HCT116 (cell line): ENCODE measurements at regions not wholly inside any gene's neighbourhood (a gene's known extent, or its start where the extent isn't known, plus 50 kb on each side); places are given as distances from the start of the nearest gene placed in this dataset.

Experiments
- CBX3 ChIP-seq: IDR thresholded peaks from 2 replicates; pipeline ENCODE4 v1.6.1; 2012; ENCODE audit warnings: low read depth
- CEBPB ChIP-seq: IDR thresholded peaks from 2 replicates; pipeline ENCODE4 v1.6.1; 2012; ENCODE audit warnings: low read depth
- CTCF ChIP-seq, 3 experiments: fragments of 200-600 bp in 1 of 3; sonication (generic) in 1 of 3; IDR thresholded peaks in 2 of 3; conservative IDR thresholded peaks in 1 of 3; 2 replicates each; pipeline ENCODE4 v1.5.1; 2012 to 2017; ENCODE audit warnings: low read depth in 2 of 3, low read length in 2 of 3, antibody characterized with exemption in 1 of 3, borderline replicate concordance in 1 of 3, control low read depth in 1 of 3, mild to moderate bottlenecking in 1 of 3, mixed read lengths in 1 of 3, mixed run types in 1 of 3, moderate library complexity in 1 of 3; ENCODE audit not compliant: insufficient read depth in 1 of 3
- EZH2 ChIP-seq: fragments of 200-600 bp; sonication (generic); IDR thresholded peaks from 2 replicates; pipeline ENCODE4 v1.6.1; 2017; ENCODE audit warnings: antibody characterized with exemption, mixed run types
- JUND ChIP-seq: IDR thresholded peaks from 2 replicates; pipeline ENCODE4 v1.6.1; 2012
- MAX ChIP-seq: IDR thresholded peaks from 2 replicates; pipeline ENCODE4 v1.6.1; 2012
- POLR2A ChIP-seq: IDR thresholded peaks from 2 replicates; pipeline ENCODE4 v1.7.0; 2011; ENCODE audit warnings: borderline replicate concordance; ENCODE audit not compliant: insufficient read depth, insufficient read length; ENCODE audit errors: extremely low read depth
- POLR2AphosphoS5 ChIP-seq: IDR thresholded peaks from 2 replicates; pipeline ENCODE4 v1.6.1; 2011; ENCODE audit warnings: mild to moderate bottlenecking, low read depth, low read length, moderate library complexity
- RAD21 ChIP-seq: IDR thresholded peaks from 2 replicates; pipeline ENCODE4 v1.6.1; 2012; ENCODE audit warnings: low read depth, mild to moderate bottlenecking
- REST ChIP-seq: IDR thresholded peaks from 2 replicates; pipeline ENCODE4 v1.6.1; 2012; ENCODE audit warnings: low read depth
- SIN3A ChIP-seq: IDR thresholded peaks from 2 replicates; pipeline ENCODE4 v1.6.1; 2012; ENCODE audit warnings: low read depth
- SP1 ChIP-seq: IDR thresholded peaks from 2 replicates; pipeline ENCODE4 v1.6.1; 2012; ENCODE audit warnings: low read depth
- ZBTB33 ChIP-seq: IDR thresholded peaks from 2 replicates; pipeline ENCODE4 v1.6.1; 2011; ENCODE audit warnings: mild to moderate bottlenecking, low read length, moderate library complexity; ENCODE audit not compliant: insufficient replicate concordance; ENCODE audit errors: extremely low read depth
- ZNF274 ChIP-seq: fragments of 200-500 bp; sonication (Bioruptor generic); IDR thresholded peaks from 2 replicates; pipeline ENCODE4 v1.6.1; 2014; ENCODE audit warnings: mild to moderate bottlenecking, low read depth, low read length, inconsistent platforms

GRCh38 chr6:142013875-142014495, 118.7 kb upstream of the GJE1 start:
- TF ChIP-seq CTCF (IDR thresholded peaks at IDR 0.05 in 2 of 3, conservative IDR thresholded peaks at IDR 0.05 in 1 of 3; ENCODE audit: borderline replicate concordance in 1 of 3, insufficient read depth in 1 of 3, low read depth in 2 of 3, low read length in 2 of 3) = no peak
- TF ChIP-seq ZBTB33 = no peak
- no peak for TF ChIP-seq MAX
- no peak for TF ChIP-seq SP1
- TF ChIP-seq CEBPB = no peak
- TF ChIP-seq RAD21 = no peak
- TF ChIP-seq POLR2A = no peak
- TF ChIP-seq REST = no peak
- TF ChIP-seq EZH2 = no peak
- TF ChIP-seq CBX3 = no peak; the same call in 1 of the 2 replicates
- TF ChIP-seq ZNF274 = no peak
- no peak for TF ChIP-seq JUND
- TF ChIP-seq SIN3A = no peak
- TF ChIP-seq POLR2AphosphoS5 = no peak
